Neural cell (in vitro differentiated cells): ENCODE measurements at regions not wholly inside any gene's neighbourhood (a gene's known extent, or its start where the extent isn't known, plus 50 kb on each side); places are given as distances from the start of the nearest gene placed in this dataset.

Experiments used
- H2AFZ ChIP-seq: fragments of 200-600, 300-800 bp; sonication (generic), shearing (Covaris generic); 2 replicates; pipeline ENCODE4 v1.6.0; 2014; ENCODE audit warnings: low read depth, mild to moderate bottlenecking, antibody characterized with exemption, low read length, moderate library complexity
- H3F3A ChIP-seq: fragments of 200-600 bp; shearing (Covaris generic); 2 replicates; pipeline ENCODE4 v1.6.1; 2016; ENCODE audit warnings: mild to moderate bottlenecking, moderate library complexity, mixed read lengths, antibody characterized with exemption, low read length; ENCODE audit not compliant: insufficient read depth, poor library complexity, severe bottlenecking
- H3K27ac ChIP-seq: fragments of 200-600, 300-800 bp; sonication (generic), shearing (Covaris generic); 2 replicates; pipeline ENCODE4 v1.5.1; 2014; ENCODE audit warnings: mild to moderate bottlenecking, low read length, moderate library complexity
- H3K27me3 ChIP-seq: fragments of 300-800, 200-600 bp; sonication (generic), shearing (Covaris generic); 2 replicates; pipeline ENCODE4 v1.6.0; 2014; ENCODE audit warnings: mild to moderate bottlenecking, low read depth, low read length, moderate library complexity; ENCODE audit not compliant: insufficient read depth
- H3K36me3 ChIP-seq: fragments of 300-800, 200-600 bp; sonication (generic), shearing (Covaris generic); 2 replicates; pipeline ENCODE4 v1.5.1; 2014; ENCODE audit warnings: mild to moderate bottlenecking, antibody characterized with exemption, low read length, moderate library complexity; ENCODE audit not compliant: insufficient read depth
- H3K4me2 ChIP-seq: fragments of 300-800, 200-600 bp; sonication (generic), shearing (Covaris generic); 2 replicates; pipeline ENCODE4 v1.6.0; 2014; ENCODE audit warnings: mild to moderate bottlenecking, low read length
- H3K4me3 ChIP-seq: fragments of 300-800, 200-600 bp; sonication (generic), shearing (Covaris generic); 2 replicates; pipeline ENCODE4 v1.5.1; 2014; ENCODE audit warnings: mild to moderate bottlenecking, low read length, moderate library complexity
- H3K79me2 ChIP-seq: fragments of 200-600 bp; shearing (Covaris generic); replicated peaks from 2 replicates; pipeline ENCODE4 v1.6.0; 2014; ENCODE audit warnings: mild to moderate bottlenecking, low read length, moderate library complexity; ENCODE audit not compliant: insufficient read depth
- H3K9ac ChIP-seq: fragments of 300-800, 200-600 bp; sonication (generic), shearing (Covaris generic); 2 replicates; pipeline ENCODE4 v1.6.1; 2016; ENCODE audit warnings: mild to moderate bottlenecking, low read length, mixed read lengths
- H3K9me2 ChIP-seq: fragments of 200-600 bp; shearing (Covaris generic); 2 replicates; pipeline ENCODE4 v1.6.1; 2016; ENCODE audit warnings: mild to moderate bottlenecking, low read length, mixed read lengths; ENCODE audit not compliant: insufficient read depth
- H3K9me3 ChIP-seq: fragments of 200-600, 300-800 bp; sonication (generic), shearing (Covaris generic); 2 replicates; pipeline ENCODE4 v1.6.1; 2016; ENCODE audit warnings: mild to moderate bottlenecking, mixed run types, low read length, moderate library complexity, mixed read lengths
- H4K20me1 ChIP-seq: fragments of 200-600 bp; shearing (Covaris generic); 2 replicates; pipeline ENCODE4 v1.6.1; 2016; ENCODE audit warnings: mild to moderate bottlenecking, mixed run types; ENCODE audit not compliant: insufficient read depth
- CTCF ChIP-seq: fragments of 450-650 bp; IDR thresholded peaks from 2 replicates; pipeline ENCODE4 v1.5.1; 2014; ENCODE audit warnings: antibody characterized with exemption, mild to moderate bottlenecking, moderate library complexity; ENCODE audit not compliant: poor library complexity, severe bottlenecking
- EP300 ChIP-seq: fragments of 450-650 bp; conservative IDR thresholded peaks from 2 replicates; pipeline ENCODE4 v1.6.1; 2014; ENCODE audit warnings: antibody characterized with exemption, mild to moderate bottlenecking, moderate library complexity; ENCODE audit not compliant: poor library complexity, severe bottlenecking
- EZH2 ChIP-seq: fragments of 200-600, 300-800 bp; shearing (Covaris generic), sonication (generic); IDR thresholded peaks from 2 replicates; pipeline ENCODE4 v1.6.1; 2014; ENCODE audit warnings: antibody characterized with exemption, low read length, borderline replicate concordance, mild to moderate bottlenecking; ENCODE audit not compliant: insufficient read depth, poor library complexity, severe bottlenecking
- MXI1 ChIP-seq: fragments of 450-650 bp; conservative IDR thresholded peaks from 2 replicates; pipeline ENCODE4 v1.6.1; 2014; ENCODE audit warnings: antibody characterized with exemption, mild to moderate bottlenecking; ENCODE audit not compliant: poor library complexity, severe bottlenecking
- POLR2AphosphoS5 ChIP-seq: IDR thresholded peaks from 2 replicates; pipeline ENCODE4 v1.6.1; 2012
- RAD21 ChIP-seq: fragments of 450-650 bp; conservative IDR thresholded peaks from 2 replicates; pipeline ENCODE4 v1.6.1; 2014; ENCODE audit warnings: antibody characterized with exemption, mild to moderate bottlenecking, moderate library complexity
- REST ChIP-seq: IDR thresholded peaks from 2 replicates; pipeline ENCODE4 v1.6.1; 2012; ENCODE audit warnings: borderline replicate concordance
- SMC3 ChIP-seq: fragments of 450-650 bp; conservative IDR thresholded peaks from 2 replicates; pipeline ENCODE4 v1.6.1; 2014; ENCODE audit warnings: antibody characterized with exemption, mild to moderate bottlenecking, moderate library complexity; ENCODE audit not compliant: poor library complexity
- TAF1 ChIP-seq: IDR thresholded peaks from 2 replicates; pipeline ENCODE4 v1.6.1; 2012; ENCODE audit warnings: low read depth

- no peak overlapping the region for H3K4me2 ChIP-seq
- H3K9ac ChIP-seq: no peak overlapping the region
- no peak overlapping the region for H2AFZ ChIP-seq
- no peaks in the 10 kb centered on the region for H3K79me2 ChIP-seq
- H3K27me3 ChIP-seq: no peaks in the 10 kb centered on the region
- H3K9me3 ChIP-seq: no peaks in the 10 kb centered on the region
- TF ChIP-seq CTCF: no peak
- TF ChIP-seq POLR2AphosphoS5: no peak
- no peak for TF ChIP-seq MXI1
- no peak for TF ChIP-seq SMC3
- TF ChIP-seq REST: peak; percentile 10
- TF ChIP-seq TAF1: no peak
- no peak for TF ChIP-seq EZH2
- TF ChIP-seq EP300: peak; percentile 52
- TF ChIP-seq RAD21: no peak
- no peaks in the 10 kb centered on the region for H3F3A ChIP-seq
- H4K20me1 ChIP-seq: no peaks in the 10 kb centered on the region
- H3K36me3 ChIP-seq: no peaks in the 10 kb centered on the region
- H3K9me2 ChIP-seq: no peaks in the 10 kb centered on the region
- no peak overlapping the region for H3K4me3 ChIP-seq
- H3K27ac ChIP-seq: no peak overlapping the region
Measured at GRCh38 chr16:80442779-80443178, 98.0 kb upstream of the DYNLRB2 start.

- Histone ChIP-seq H2AFZ (no peak overlapping the region), H3F3A (no peaks in the 10 kb centered on the region), H4K20me1 (no peaks in the 10 kb centered on the region), H3K4me3 (no peak overlapping the region), H3K27ac (no peak overlapping the region), H3K9ac (no peak overlapping the region), H3K79me2 (no peaks in the 10 kb centered on the region), H3K9me2 (no peaks in the 10 kb centered on the region), H3K27me3 (no peaks in the 10 kb centered on the region), H3K36me3 (no peaks in the 10 kb centered on the region), H3K9me3 (no peaks in the 10 kb centered on the region), H3K4me2 (no peak overlapping the region)
- TF ChIP-seq REST: no peak
- no peak for TF ChIP-seq EZH2
- no peak for TF ChIP-seq RAD21
- no peak for TF ChIP-seq MXI1
Measured at GRCh38 chr16:80441935-80442334, 98.9 kb upstream of the DYNLRB2 start.
